Osteoblast (primary cell): ENCODE measurements at regions not wholly inside any gene's neighbourhood (a gene's known extent, or its start where the extent isn't known, plus 50 kb on each side); places are given as distances from the start of the nearest gene placed in this dataset.

Source experiments
- DNase-seq: peaks from one replicate; pipeline ENCODE4 v3.0.0; 2011; ENCODE audit warnings: low spot score, mixed read lengths; ENCODE audit not compliant: insufficient read length; ENCODE audit errors: missing footprints
- H2AFZ ChIP-seq: 2 replicates; pipeline ENCODE4 v1.6.0; 2011; ENCODE audit warnings: mild to moderate bottlenecking, low read length
- H3K27ac ChIP-seq: 2 replicates; pipeline ENCODE4 v1.5.1; 2011; ENCODE audit warnings: mild to moderate bottlenecking, low read depth, low read length, moderate library complexity
- H3K27me3 ChIP-seq: 2 replicates; pipeline ENCODE4 v1.6.0; 2012; ENCODE audit warnings: mild to moderate bottlenecking, control low read depth, inconsistent platforms, low read length, moderate library complexity; ENCODE audit not compliant: insufficient read depth
- H3K36me3 ChIP-seq: 2 replicates; pipeline ENCODE4 v1.5.1; 2011; ENCODE audit warnings: mild to moderate bottlenecking, low read length, control low read depth, moderate library complexity; ENCODE audit not compliant: insufficient read depth
- H3K4me1 ChIP-seq: 2 replicates; pipeline ENCODE4 v1.5.1; 2011; ENCODE audit warnings: mild to moderate bottlenecking, low read length, control low read depth, moderate library complexity; ENCODE audit not compliant: insufficient read depth
- H3K4me2 ChIP-seq: 2 replicates; pipeline ENCODE4 v1.6.0; 2011; ENCODE audit warnings: mild to moderate bottlenecking, low read length; ENCODE audit not compliant: insufficient read depth
- H3K4me3 ChIP-seq: fragments of 200-600 bp; sonication (generic); 3 replicates; pipeline ENCODE4 v1.5.1; 2012; ENCODE audit warnings: mild to moderate bottlenecking, low read length, inconsistent platforms; ENCODE audit not compliant: insufficient read depth
- H3K79me2 ChIP-seq: 2 replicates; pipeline ENCODE4 v1.6.0; 2012; ENCODE audit warnings: mild to moderate bottlenecking, low read length, control low read depth, inconsistent platforms; ENCODE audit not compliant: insufficient read depth
- H3K9me3 ChIP-seq: 2 replicates; pipeline ENCODE4 v1.5.1; 2011; ENCODE audit warnings: low read depth, low read length, control low read depth
- H4K20me1 ChIP-seq: 2 replicates; pipeline ENCODE4 v1.6.0; 2012; ENCODE audit warnings: mild to moderate bottlenecking, low read length, control low read depth; ENCODE audit not compliant: insufficient read depth
- CTCF ChIP-seq: IDR thresholded peaks from 2 replicates; pipeline ENCODE4 v1.5.1; 2011; ENCODE audit warnings: mild to moderate bottlenecking, low read depth, low read length, moderate library complexity; ENCODE audit errors: extremely low read depth

GRCh38 chr12:97936165-97936564 lies 473.6 kb downstream of the RMST start:
- H3K36me3 ChIP-seq, result no peaks in the 10 kb centered on the region
- H3K27ac ChIP-seq, result no peak overlapping the region
- H3K9me3 ChIP-seq, result no peaks in the 10 kb centered on the region
- no peaks in the 10 kb centered on the region for H3K27me3 ChIP-seq
- H3K4me1 ChIP-seq, result no peaks in the 10 kb centered on the region
- H3K4me2 ChIP-seq, result no peak overlapping the region
- no peak for DNase-seq
- TF ChIP-seq CTCF, result no peak
- no peaks in the 10 kb centered on the region for H3K79me2 ChIP-seq
- H3K4me3 ChIP-seq, result no peak overlapping the region
- H4K20me1 ChIP-seq, result no peaks in the 10 kb centered on the region
- H2AFZ ChIP-seq, result no peak overlapping the region

- Histone ChIP-seq H4K20me1 (no peaks in the 10 kb centered on the region), H3K36me3 (no peaks in the 10 kb centered on the region), H3K4me3 (no peak overlapping the region), H3K9me3 (no peaks in the 10 kb centered on the region), H2AFZ (no peak overlapping the region), H3K4me2 (no peak overlapping the region), H3K27ac (no peak overlapping the region), H3K79me2 (no peaks in the 10 kb centered on the region), H3K4me1 (no peaks in the 10 kb centered on the region), H3K27me3 (no peaks in the 10 kb centered on the region)
- no peak for DNase-seq
- no peak for TF ChIP-seq CTCF
Measured at GRCh38 chr12:97938031-97938430, 475.4 kb downstream of the RMST start.

- no peak for DNase-seq
- no peak overlapping the region for H2AFZ ChIP-seq
- no peaks in the 10 kb centered on the region for H3K9me3 ChIP-seq
- H3K4me3 ChIP-seq, result no peak overlapping the region
- no peak overlapping the region for H3K27ac ChIP-seq
- no peaks in the 10 kb centered on the region for H3K27me3 ChIP-seq
- no peaks in the 10 kb centered on the region for H4K20me1 ChIP-seq
- no peaks in the 10 kb centered on the region for H3K79me2 ChIP-seq
- no peaks in the 10 kb centered on the region for H3K36me3 ChIP-seq
- H3K4me1 ChIP-seq, result no peaks in the 10 kb centered on the region
- no peak overlapping the region for H3K4me2 ChIP-seq
- no peak for TF ChIP-seq CTCF
Measured at GRCh38 chr12:97939156-97939555, 476.6 kb downstream of the RMST start.

GRCh38 chr12:97940105-97940504 lies 477.5 kb downstream of the RMST start:
- Histone ChIP-seq H4K20me1 (no peaks in the 10 kb centered on the region), H3K27ac (no peak overlapping the region), H3K79me2 (no peaks in the 10 kb centered on the region), H3K4me2 (no peak overlapping the region), H3K4me1 (no peaks in the 10 kb centered on the region), H3K9me3 (no peaks in the 10 kb centered on the region), H3K27me3 (no peaks in the 10 kb centered on the region), H3K4me3 (no peak overlapping the region), H2AFZ (no peak overlapping the region), H3K36me3 (no peaks in the 10 kb centered on the region)
- TF ChIP-seq CTCF, result no peak
- no peak for DNase-seq
